Pancreas (tissue), 10 donors: ENCODE measurements at regions not wholly inside any gene's neighbourhood (a gene's known extent, or its start where the extent isn't known, plus 50 kb on each side); places are given as distances from the start of the nearest gene placed in this dataset.
"Not testable (repeated sequence)": the region's sequence is repeated elsewhere in the genome, so short reads cannot be mapped to it uniquely, and the experiment has no call there.

Experiments used
- ATAC-seq, 4 donors: fragments of 200-7000 bp; cut with Tn5 transposase; one replicate each; pipeline versions ENCODE4 v1.8.0 to v1.9.1; 2020; ENCODE audit warnings: mild to moderate bottlenecking in 4 of 4, moderate library complexity in 4 of 4
- DNase-seq, 6 donors: peaks; one replicate each; pipeline ENCODE4 v3.0.0-alpha.2; 2020
- FAIRE-seq: peaks from 2 replicates; lab custom pipeline; 2012; peaks lifted over from hg19 to GRCh38; lab: Jason Lieb, UNC
- H3K27ac ChIP-seq, 4 donors: fragments of 200-600 bp; sonication (generic); 1 replicate in 3 of 4; 2 replicates in 1 of 4; pipeline versions ENCODE4 v1.5.0 to v1.8.0; 2020
- H3K27me3 ChIP-seq, 4 donors: fragments of 200-600 bp; one replicate each; pipeline ENCODE4 v1.8.0; 2021
- H3K36me3 ChIP-seq, 3 donors: fragments of 200-600 bp; sonication (generic) in 1 of 3; one replicate each; pipeline versions ENCODE4 v1.5.0 to v1.8.0; 2020 to 2021
- H3K4me1 ChIP-seq, 3 donors: fragments of 200-600 bp; one replicate each; pipeline ENCODE4 v1.8.0; 2021
- H3K4me3 ChIP-seq, 4 donors: fragments of 200-600 bp; sonication (generic) in 2 of 4; one replicate each; pipeline versions ENCODE4 v1.5.0 to v1.8.0; 2020 to 2021
- H3K9me3 ChIP-seq, 4 donors: fragments of 200-600 bp; one replicate each; pipeline ENCODE4 v1.8.0; 2021
- CTCF ChIP-seq, 4 donors: fragments of 200-600 bp; sonication (generic) in 3 of 4; IDR thresholded peaks; one replicate each; pipeline versions ENCODE4 v1.5.0 to v1.8.0; 2021; ENCODE audit warnings: antibody characterized with exemption in 4 of 4
- WGBS, 2 donors: extraction: QIAGEN DNeasy Blood & Tissue Kit; methylation state at CpG; one replicate each; pipeline ENCODE4 v1.1.7; 2013; 5-methylcytosine and 5-hydroxymethylcytosine counted together
- intact Hi-C, 3 donors: fragments of 100-400 bp; cut with DNase I; formaldehyde crosslinking; loops; one replicate each; pipeline versions ENCODE4 v1.11.1 to v1.14.2; 2022
- donor health status: healthy with polysubstance abuse.
- donor health status: DM: no; HTN: no; CAD: no; lungs with moderate emphysema.
- donor health status: DM: no; HTN: no; CAD: no.
- donor health status: control.
- donor health status: control.
- donor health status: Bipolar disorder and iron deficiency.
- donor health status: DM: yes; HTN: yes; CAD: no.
- donor health status: DM: no; HTN: no; CAD: no.
- donor health status: DM: no; HTN: no; CAD: no.
- donor health status: DM: yes; HTN: yes; CAD: no.

GRCh38 chr18:35810520-35810919 lies 162.0 kb upstream of the RMP24 start:
- H3K9me3 ChIP-seq = no peaks in the 10 kb centered on the region
- no peak for TF ChIP-seq CTCF (IDR thresholded peaks at IDR 0.05)
- H3K27ac ChIP-seq = no peak overlapping the region
- DNase-seq (no peak), ATAC-seq (no peak), FAIRE-seq (no peak)
- no peaks in the 10 kb centered on the region for H3K36me3 ChIP-seq
- no peak overlapping the region for H3K4me3 ChIP-seq
- 69 to 76% methylated on average over 2 of the region's 2 CpGs for WGBS, 2 donors
- intact Hi-C loops = no loop called here
- peaks cover 0 to 3% (median 0%) of the 10 kb centered on the region in 4 donors for H3K27me3 ChIP-seq
- no peaks in the 10 kb centered on the region for H3K4me1 ChIP-seq

- no peak for TF ChIP-seq CTCF (IDR thresholded peaks at IDR 0.05)
- Histone ChIP-seq H3K9me3 (no peaks in the 10 kb centered on the region), H3K4me3 (no peak overlapping the region), H3K4me1 (no peaks in the 10 kb centered on the region), H3K27ac (no peak overlapping the region), H3K36me3 (no peaks in the 10 kb centered on the region), H3K27me3 (peaks cover 0 to 3% (median 0%) of the 10 kb centered on the region in 4 donors)
- intact Hi-C loops = no loop called here
- DNase-seq (no peak), FAIRE-seq (no peak), ATAC-seq (peak in 1 of 4 donors; percentile 56)
- 24 to 37% methylated on average over 3 of the region's 3 CpGs for WGBS, 2 donors
These were observed 160.6 kb upstream of the RMP24 start for GRCh38 chr18:35811896-35812295.

GRCh38 chr18:35815011-35815410 lies 157.5 kb upstream of the RMP24 start:
- ATAC-seq, FAIRE-seq, H3K27ac ChIP-seq, H3K9me3 ChIP-seq, H3K27me3 ChIP-seq, intact Hi-C loops, H3K4me1 ChIP-seq, H3K36me3 ChIP-seq, H3K4me3 ChIP-seq, DNase-seq: not testable (repeated sequence)
- WGBS, 2 donors = 89 to 100% methylated on average over 1 of the region's 2 CpGs

GRCh38 chr18:35816003-35816402 lies 156.5 kb upstream of the RMP24 start:
- H3K27me3 ChIP-seq = no peaks in the 10 kb centered on the region
- no peaks in the 10 kb centered on the region for H3K36me3 ChIP-seq
- DNase-seq (no peak), ATAC-seq (no peak), FAIRE-seq (no peak)
- 66 to 81% methylated on average over 3 of the region's 3 CpGs for WGBS, 2 donors
- intact Hi-C loops = no loop called here
- no peaks in the 10 kb centered on the region for H3K9me3 ChIP-seq
- H3K27ac ChIP-seq = no peak overlapping the region
- no peaks in the 10 kb centered on the region for H3K4me1 ChIP-seq
- H3K4me3 ChIP-seq = no peak overlapping the region
- TF ChIP-seq CTCF (IDR thresholded peaks at IDR 0.05) = no peak

- Histone ChIP-seq H3K4me3 (no peak overlapping the region), H3K4me1 (no peaks in the 10 kb centered on the region), H3K36me3 (no peaks in the 10 kb centered on the region), H3K9me3 (no peaks in the 10 kb centered on the region), H3K27me3 (no peaks in the 10 kb centered on the region), H3K27ac (no peak overlapping the region)
- DNase-seq (peak in 2 of 6 donors; percentile 15 to 38), ATAC-seq (no peak), FAIRE-seq (no peak)
- WGBS, 2 donors = 70 to 83% methylated on average over 11 of the region's 11 CpGs
- intact Hi-C loops = no loop called here
- TF ChIP-seq CTCF (IDR thresholded peaks at IDR 0.05) = no peak
These were observed 154.7 kb upstream of the RMP24 start for GRCh38 chr18:35817604-35818352.
